HepG2 (cell line): ENCODE measurements at regions not wholly inside any gene's neighbourhood (a gene's known extent, or its start where the extent isn't known, plus 50 kb on each side); places are given as distances from the start of the nearest gene placed in this dataset.

Source experiments
- ATAC-seq: fragments of 200-7000 bp; cut with Tn5 transposase; 3 replicates; pipeline ENCODE4 v1.9.1; 2020; ENCODE audit warnings: mild to moderate bottlenecking, moderate library complexity
- BruUV-seq: library from RNA; stranded (reverse); fragments of 400-500 nt; replicated peaks from 2 replicates; lab custom pipeline; 2021; lab: Mats Ljungman, UMichigan
- CTCF ChIA-PET: fragments of 300-600 bp; formaldehyde crosslinking; extraction: SDS; loops from one replicate; lab custom pipeline; 2021; ENCODE audit warnings: low total read pairs, inconsistent platforms, low intra/inter-chr PET ratio; lab: Yijun Ruan, JAX
- POLR2A ChIA-PET: fragments of 350-600 bp; sonication (Branson Sonifier 250); formaldehyde crosslinking; loops from one replicate; lab custom pipeline; 2020; ENCODE audit warnings: antibody characterized with exemption, inconsistent platforms; lab: Yijun Ruan, JAX
- DNase-seq: peaks from one replicate; pipeline ENCODE4 v3.0.0-alpha.2; 2015; ENCODE audit warnings: low spot score
- FAIRE-seq: peaks from 3 replicates; lab custom pipeline; 2011; peaks lifted over from hg19 to GRCh38; lab: Jason Lieb, UNC
- H2AFZ ChIP-seq: one replicate; pipeline ENCODE4 v1.6.1; 2011; ENCODE audit warnings: low read length, inconsistent platforms
- H3K27ac ChIP-seq: fragments of 300-600 bp; 3 replicates; pipeline ENCODE4 v1.8.0; 2011; ENCODE audit warnings: mixed run types, mild to moderate bottlenecking, mixed read lengths, low read length, inconsistent platforms; ENCODE audit not compliant: insufficient read depth; ENCODE audit errors: extremely low read length
- H3K27me3 ChIP-seq, 2 experiments: fragments of 200-600 bp in 1 of 2; 2 replicates in 1 of 2; 3 replicates in 1 of 2; pipeline versions ENCODE4 v1.6.0 to v1.8.0; 2011; ENCODE audit warnings: low read length in 2 of 2, mild to moderate bottlenecking in 2 of 2, moderate library complexity in 2 of 2, inconsistent platforms in 1 of 2; ENCODE audit not compliant: insufficient read depth in 2 of 2, control insufficient read depth in 1 of 2
- H3K36me3 ChIP-seq, 2 experiments: fragments of 200-600 bp in 1 of 2; replicated peaks in 1 of 2; 2 replicates in 1 of 2; 3 replicates in 1 of 2; pipeline versions ENCODE4 v1.5.1 to v1.8.0; 2011; ENCODE audit warnings: low read length in 2 of 2, inconsistent platforms in 1 of 2; ENCODE audit not compliant: insufficient read depth in 2 of 2, control insufficient read depth in 1 of 2
- H3K4me1 ChIP-seq: 2 replicates; pipeline ENCODE4 v1.5.1; 2012; ENCODE audit warnings: low read length, inconsistent platforms; ENCODE audit not compliant: insufficient read depth
- H3K4me2 ChIP-seq: 2 replicates; pipeline ENCODE4 v1.6.0; 2011; ENCODE audit warnings: low read depth, low read length, inconsistent platforms
- H3K4me3 ChIP-seq, 3 experiments: fragments of 200-600 bp in 1 of 3; sonication (generic), shearing (Covaris generic) in 1 of 3; replicated peaks in 1 of 3; 2 replicates each; pipeline ENCODE4 v1.5.1; 2011 to 2016; ENCODE audit warnings: low read length in 3 of 3, inconsistent platforms in 2 of 3, low read depth in 2 of 3, mild to moderate bottlenecking in 2 of 3, control low read depth in 1 of 3, mixed read lengths in 1 of 3; ENCODE audit not compliant: insufficient read depth in 1 of 3
- H3K79me2 ChIP-seq: one replicate; pipeline ENCODE4 v1.6.1; 2011; ENCODE audit warnings: low read length, inconsistent platforms; ENCODE audit not compliant: insufficient read depth
- H3K9ac ChIP-seq: 2 replicates; pipeline ENCODE4 v1.6.0; 2011; ENCODE audit warnings: mild to moderate bottlenecking, low read depth, low read length, inconsistent platforms; ENCODE audit not compliant: insufficient read depth
- H3K9me3 ChIP-seq: 2 replicates; pipeline ENCODE4 v1.5.1; 2012; ENCODE audit warnings: mild to moderate bottlenecking, low read length
- H4K20me1 ChIP-seq: 2 replicates; pipeline ENCODE4 v1.6.0; 2011; ENCODE audit warnings: inconsistent platforms, mild to moderate bottlenecking, low read length, moderate library complexity; ENCODE audit not compliant: insufficient read depth
- CCDC6 ChIP-seq: sonication (generic); formaldehyde crosslinking; IDR thresholded peaks from 2 replicates; pipeline ENCODE4 v1.8.1; 2022; ENCODE audit warnings: mild to moderate bottlenecking, missing genetic modification reagents, moderate library complexity
- ETV5 ChIP-seq: IDR thresholded peaks from 2 replicates; pipeline ENCODE4 v1.6.1; 2018; ENCODE audit warnings: missing biosample characterization, missing genetic modification reagents, inconsistent platforms, borderline replicate concordance
- GMEB2 ChIP-seq: IDR thresholded peaks from 2 replicates; pipeline ENCODE4 v1.6.1; 2016; ENCODE audit warnings: missing biosample characterization, missing genetic modification reagents, low read depth
- MEF2D ChIP-seq: sonication (generic); formaldehyde crosslinking; IDR thresholded peaks from 2 replicates; pipeline ENCODE4 v1.5.1; 2020; ENCODE audit warnings: mild to moderate bottlenecking, missing genetic modification reagents
- MLX ChIP-seq: IDR thresholded peaks from 2 replicates; pipeline ENCODE4 v1.6.1; 2016
- NRL ChIP-seq: sonication (generic); formaldehyde crosslinking; IDR thresholded peaks from 2 replicates; pipeline ENCODE4 v1.5.0; 2020; ENCODE audit warnings: missing genetic modification reagents, mild to moderate bottlenecking, moderate library complexity, borderline replicate concordance
- ONECUT2 ChIP-seq: sonication (generic); formaldehyde crosslinking; IDR thresholded peaks from 2 replicates; pipeline ENCODE4 v1.4.0; 2020; ENCODE audit warnings: missing genetic modification reagents
- POGK ChIP-seq: sonication (generic); formaldehyde crosslinking; conservative IDR thresholded peaks from 2 replicates; pipeline ENCODE4 v1.8.0; 2022; ENCODE audit warnings: mild to moderate bottlenecking, moderate library complexity, missing genetic modification reagents
- RAD51 ChIP-seq: fragments of 450-650 bp; IDR thresholded peaks from 2 replicates; pipeline ENCODE4 v1.6.1; 2016; ENCODE audit warnings: borderline replicate concordance
- RFX1 ChIP-seq: fragments of 450-650 bp; IDR thresholded peaks from 2 replicates; pipeline ENCODE4 v1.6.1; 2017
- TRIM22 ChIP-seq: fragments of 450-650 bp; IDR thresholded peaks from 2 replicates; pipeline ENCODE4 v1.6.1; 2017
- ZBTB3 ChIP-seq: sonication (generic); formaldehyde crosslinking; IDR thresholded peaks from 2 replicates; pipeline ENCODE4 v1.4.0; 2020; ENCODE audit warnings: low read depth, mild to moderate bottlenecking, moderate library complexity, missing genetic modification reagents, borderline replicate concordance
- ZBTB7B ChIP-seq: sonication (generic); formaldehyde crosslinking; IDR thresholded peaks from 2 replicates; pipeline ENCODE4 v1.4.0; 2020; ENCODE audit warnings: missing genetic modification reagents
- ZC3H4 ChIP-seq: sonication (generic); formaldehyde crosslinking; IDR thresholded peaks from 2 replicates; pipeline ENCODE4 v1.4.0; 2020; ENCODE audit warnings: missing genetic modification reagents, borderline replicate concordance
- ZKSCAN8 ChIP-seq: IDR thresholded peaks from 2 replicates; pipeline ENCODE4 v1.6.1; 2016; ENCODE audit warnings: borderline replicate concordance, missing genetic modification reagents, missing compliant biosample characterization
- ZNF207 ChIP-seq: fragments of 450-650 bp; IDR thresholded peaks from 2 replicates; pipeline ENCODE4 v1.6.1; 2016; ENCODE audit warnings: antibody characterized with exemption, borderline replicate concordance
- ZNF33B ChIP-seq: sonication (generic); formaldehyde crosslinking; IDR thresholded peaks from 2 replicates; pipeline ENCODE4 v1.5.1; 2020; ENCODE audit warnings: mild to moderate bottlenecking, missing genetic modification reagents
- ZNF550 ChIP-seq: sonication (generic); formaldehyde crosslinking; IDR thresholded peaks from 2 replicates; pipeline ENCODE4 v1.4.0; 2020; ENCODE audit warnings: mild to moderate bottlenecking, missing genetic modification reagents, borderline replicate concordance
- ZNF724P ChIP-seq: sonication (generic); formaldehyde crosslinking; IDR thresholded peaks from 2 replicates; pipeline ENCODE4 v1.8.0; 2022; ENCODE audit warnings: missing genetic modification reagents, borderline replicate concordance
- ZNF883 ChIP-seq: sonication (generic); formaldehyde crosslinking; IDR thresholded peaks from 2 replicates; pipeline ENCODE4 v1.5.1; 2020; ENCODE audit warnings: mild to moderate bottlenecking, missing genetic modification reagents; ENCODE audit errors: not compliant biosample characterization
- WGBS: methylation state at CpG from one replicate; pipeline ENCODE4 v1.1.6; 2017; ENCODE audit warnings: low lambda C conversion rate; 5-methylcytosine and 5-hydroxymethylcytosine counted together
- in situ Hi-C: cut with HindIII; loops from 2 replicates; pipeline ENCODE4 v1.10.0; 2017; ENCODE audit warnings: low pct_unique_long_range_greater_than_20kb; ENCODE audit not compliant: extremely low pct_ligation_motif_present
- intact Hi-C: fragments of 100-400 bp; cut with micrococcal nuclease; formaldehyde crosslinking; loops from one replicate; pipeline ENCODE4 v1.10.0; 2022; ENCODE audit not compliant: unreplicated experiment

DNA sequence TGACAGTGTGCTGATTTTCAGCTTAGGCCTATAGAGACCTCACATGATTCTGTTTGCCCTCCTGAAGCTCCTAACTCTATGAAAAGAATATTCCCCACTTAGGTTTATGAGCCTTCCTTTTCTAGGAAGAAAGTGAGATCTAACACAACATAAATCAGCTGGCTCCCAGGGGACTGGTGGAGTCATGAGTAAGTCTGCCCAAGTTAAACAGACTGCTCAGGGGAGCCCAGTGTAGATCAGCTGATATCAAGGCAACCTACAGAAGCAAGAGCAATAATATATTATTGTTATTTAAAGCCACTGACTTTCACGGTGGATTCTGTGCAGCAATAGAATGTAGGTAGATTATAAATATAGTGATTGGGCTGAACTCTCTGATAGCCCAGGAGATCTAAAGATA is 1978.6 kb upstream of the CDH6 start:
- H3K9me3 ChIP-seq: no peaks in the 10 kb centered on the region
- POLR2A ChIA-PET: no interaction called here
- TF ChIP-seq NRL (CRISPR knock-in tag) (no peak), POGK (CRISPR knock-in tag) (no peak), CCDC6 (CRISPR knock-in tag) (no peak), ZNF883 (CRISPR knock-in tag) (no peak), TRIM22 (no peak), ZBTB7B (CRISPR knock-in tag) (no peak), ONECUT2 (CRISPR knock-in tag) (no peak), ZC3H4 (CRISPR knock-in tag) (no peak), ZNF550 (CRISPR knock-in tag) (no peak), RAD51 (no peak), ZBTB3 (CRISPR knock-in tag) (no peak), MLX (no peak), ZNF207 (no peak), MEF2D (CRISPR knock-in tag) (no peak), ZNF724P (CRISPR knock-in tag) (no peak), ZNF33B (CRISPR knock-in tag) (no peak), RFX1 (no peak), ETV5 (CRISPR knock-in tag) (no peak), GMEB2 (CRISPR knock-in tag) (no peak), ZKSCAN8 (CRISPR knock-in tag) (no peak)
- TF ChIP-seq, all 625 proteins: peak for 0
- Histone ChIP-seq H2AFZ (no peak overlapping the region), H3K27ac (no peak overlapping the region), H3K4me3 (no peak overlapping the region), H3K4me2 (no peak overlapping the region), H4K20me1 (no peaks in the 10 kb centered on the region), H3K4me1 (no peaks in the 10 kb centered on the region), H3K79me2 (no peaks in the 10 kb centered on the region), H3K36me3 (no peaks in the 10 kb centered on the region), H3K27me3 (no peaks in the 10 kb centered on the region), H3K9ac (no peak overlapping the region)
- CTCF ChIA-PET: no interaction called here
- FAIRE-seq: no peak
- DNase-seq: no peak
- in situ Hi-C loops (no loop called here), intact Hi-C loops (no loop called here)
- no TSS peak for BruUV-seq
- 60% methylated on average over 1 of the region's 1 CpG for WGBS
- ATAC-seq: no peak
